ENCODE measurements at regions not wholly inside any gene's neighbourhood (a gene's known extent, or its start where the extent isn't known, plus 50 kb on each side); places are given as distances from the start of the nearest gene placed in this dataset.

GRCh38 chr7:142248-142941, 50.0 kb upstream of the FAM20C start:
- Histone ChIP-seq H3K23me2 (ENCODE audit: low read depth, low read length) (no peaks in the 10 kb centered on the region), H2AK5ac (ENCODE audit: low read depth, low read length) (0 out of 2 replicates have a peak overlapping the region, but pooled peaks have one; percentile 15), H3K4ac (replicated peaks; ENCODE audit: insufficient read length, low read depth, low read length) (no peak overlapping the region), H3K23ac (ENCODE audit: insufficient read length) (no peak overlapping the region), H4K91ac (replicated peaks; ENCODE audit: insufficient read length, low read length) (no peak overlapping the region), H2BK5ac (ENCODE audit: low read depth, low read length) (no peak overlapping the region), H2BK120ac (replicated peaks; ENCODE audit: low read depth, low read length) (no peak overlapping the region), H3K14ac (ENCODE audit: insufficient read length) (no peak overlapping the region), H4K5ac (ENCODE audit: insufficient read length, low read depth, low read length) (no peak overlapping the region), H3K56ac (replicated peaks; ENCODE audit: insufficient read length, low read depth, low read length) (no peak overlapping the region), H3K18ac (ENCODE audit: extremely low read depth, low read length) (no peak overlapping the region), H2BK12ac (ENCODE audit: low read depth, low read length) (peak overlapping the region; percentile 80; the same call in 1 of the 2 replicates), H3K4me2 (ENCODE audit: insufficient read depth in 1 of 2, low read depth in 2 of 2, low read length in 2 of 2) (no peak overlapping the region), H3K79me2 (ENCODE audit: control insufficient read depth in 1 of 2, insufficient read depth in 2 of 2, low read length in 2 of 2) (no peaks in the 10 kb centered on the region), H4K20me1 (replicated peaks in 1 of 2; ENCODE audit: control insufficient read depth in 1 of 2, insufficient read depth in 2 of 2, low read length in 2 of 2) (no peaks in the 10 kb centered on the region), H3K79me1 (ENCODE audit: low read depth, low read length) (no peaks in the 10 kb centered on the region), H3K27me3 (replicated peaks in 1 of 4; ENCODE audit: control insufficient read depth in 3 of 4, extremely low read depth in 1 of 4, insufficient read depth in 3 of 4, low read length in 3 of 4) (no peaks in the 10 kb centered on the region; a peak in 2 of 7 replicates), H2AFZ (ENCODE audit: low read length) (no peak overlapping the region), H2BK20ac (ENCODE audit: low read length) (no peak overlapping the region), H2BK15ac (ENCODE audit: low read length) (no peak overlapping the region; the same call in 1 of the 2 replicates), H3K9ac (replicated peaks in 1 of 4; ENCODE audit: extremely low read depth in 1 of 4, low read depth in 3 of 4, low read length in 3 of 4) (no peak overlapping the region), H3K9me3 (ENCODE audit: insufficient read depth in 2 of 2, low read depth in 1 of 2, low read length in 1 of 2) (no peaks in the 10 kb centered on the region), H3K4me1 (replicated peaks in 1 of 4; ENCODE audit: control insufficient read depth in 3 of 4, insufficient read depth in 4 of 4, low read length in 3 of 4) (peaks cover 0 to 12% (median 8%) of the 10 kb centered on the region in 4 experiments; a peak in 5 of 7 replicates), H4K8ac (ENCODE audit: extremely low read depth, insufficient read depth, low read length) (no peak overlapping the region), H3K4me3 (ENCODE audit: extremely low read depth in 1 of 4, insufficient read depth in 2 of 4, low read depth in 3 of 4, low read length in 4 of 4) (no peak overlapping the region), H3K36me3 (ENCODE audit: control insufficient read depth in 2 of 4, insufficient read depth in 4 of 4, low read length in 3 of 4) (peaks cover 0 to 7% (median 2%) of the 10 kb centered on the region in 4 experiments), H3K27ac (ENCODE audit: low read depth, low read length) (no peak overlapping the region)
- POLR2A ChIA-PET (ENCODE audit: partially characterized antibody) = no interaction called here
- no peak for DNase-seq (ENCODE audit: low read depth in 1 of 2, low spot score in 2 of 2)
- WGBS, 2 experiments (ENCODE audit: extremely low coverage in 1 of 2, insufficient coverage in 1 of 2, insufficient read length in 1 of 2, insufficient replicate concordance in 2 of 2, low coverage in 1 of 2, low lambda C conversion rate in 2 of 2, missing lambda C conversion rate in 1 of 2) = 92% methylated on average over 12 of the region's 12 CpGs; no CpG with 5 or more reads in 1 of the 2 experiments
- CTCF ChIA-PET (ENCODE audit: partially characterized antibody) = no interaction called here
- no peak for TF ChIP-seq CTCF (IDR thresholded peaks at IDR 0.05; ENCODE audit: control extremely low read depth in 1 of 3, insufficient read depth in 1 of 3, low read depth in 1 of 3, low read length in 3 of 3)
- no peak for TF ChIP-seq CBX8 (IDR thresholded peaks at IDR 0.05; ENCODE audit: borderline replicate concordance, low read depth, low read length)
- TF ChIP-seq SAP30 (IDR thresholded peaks at IDR 0.05; ENCODE audit: insufficient read depth, insufficient replicate concordance, low read length) = no peak
- TF ChIP-seq ATF2 (IDR thresholded peaks at IDR 0.05; ENCODE audit: low read length) = no peak
- no peak for TF ChIP-seq SUZ12 (IDR thresholded peaks at IDR 0.05; ENCODE audit: low read length)
- TF ChIP-seq E2F6 (IDR thresholded peaks at IDR 0.05) = no peak
- TF ChIP-seq KDM4A (IDR thresholded peaks at IDR 0.05; ENCODE audit: low read depth, low read length, severe bottlenecking) = no peak
- no peak for FAIRE-seq

Data from H1 (cell line).